ENCODE measurements at regions not wholly inside any gene's neighbourhood (a gene's known extent, or its start where the extent isn't known, plus 50 kb on each side); places are given as distances from the start of the nearest gene placed in this dataset.
A peak's percentile ranks its signal among the peaks of the same experiment; 100 is the strongest.

- in situ Hi-C loops (cut with MboI; ENCODE audit: low sequenced_read_pairs) = no loop called here
- Histone ChIP-seq H3K9me3 (ENCODE audit: control insufficient read depth, insufficient read depth, low read length) (peaks cover 5% of the 10 kb centered on the region), H3K4me1 (ENCODE audit: control insufficient read depth, insufficient read depth, low read length) (no peaks in the 10 kb centered on the region), H3K4ac (ENCODE audit: low read depth, low read length) (no peak overlapping the region), H4K91ac (ENCODE audit: insufficient read depth, low read depth, low read length) (no peak overlapping the region), H3K27me3 (ENCODE audit: control insufficient read depth, insufficient read depth, low read length) (no peaks in the 10 kb centered on the region), H3K56ac (ENCODE audit: extremely low read depth, insufficient read depth, low read length) (no peak overlapping the region), H2AFZ (replicated peaks; ENCODE audit: low read length, poor library complexity) (no peak overlapping the region), H4K8ac (ENCODE audit: low read depth in 2 of 2, low read length in 2 of 2) (no peak overlapping the region), H4K5ac (ENCODE audit: low read depth, low read length) (no peak overlapping the region), H3K14ac (replicated peaks; ENCODE audit: low read depth, low read length) (no peak overlapping the region), H2BK120ac (ENCODE audit: low read depth, low read length) (no peak overlapping the region), H3K27ac (ENCODE audit: insufficient read depth, low read length) (no peak overlapping the region), H3K9ac (ENCODE audit: low read depth, low read length) (no peak overlapping the region), H3K4me3 (ENCODE audit: insufficient read depth, low read depth, low read length) (no peak overlapping the region), H3K9me1 (ENCODE audit: insufficient read depth, low read length) (no peaks in the 10 kb centered on the region), H2AK9ac (replicated peaks; ENCODE audit: low read depth, low read length, poor library complexity) (no peak overlapping the region), H3K23ac (ENCODE audit: low read depth, low read length) (no peak overlapping the region), H3K36me3 (ENCODE audit: control insufficient read depth, insufficient read depth, low read length) (no peaks in the 10 kb centered on the region), H2BK15ac (ENCODE audit: low read depth, low read length) (no peak overlapping the region), H4K20me1 (ENCODE audit: insufficient read depth, low read length) (no peaks in the 10 kb centered on the region), H2BK20ac (ENCODE audit: low read depth, low read length) (no peak overlapping the region), H2AK5ac (ENCODE audit: low read depth, low read length) (no peak overlapping the region), H3K4me2 (ENCODE audit: low read depth, low read length) (no peak overlapping the region), H2BK5ac (ENCODE audit: low read depth, low read length, poor library complexity, severe bottlenecking) (no peak overlapping the region), H3K18ac (ENCODE audit: low read depth, low read length) (peak overlapping the region; percentile 28; the same call in 1 of the 2 replicates), H3K79me1 (ENCODE audit: low read depth in 1 of 2, low read length in 2 of 2) (no peaks in the 10 kb centered on the region)
- intact Hi-C loops (cut with micrococcal nuclease) = no loop called here
- CTCF ChIA-PET = no interaction called here
- DNase-seq (no peak), ATAC-seq (ENCODE audit: low read depth) (no peak)
- POLR2A ChIA-PET (ENCODE audit: unreplicated experiment) = no interaction called here
- BruUV-seq (replicated peaks) = no TSS peak
- dilution Hi-C loops (cut with HindIII; ENCODE audit: low sequenced_read_pairs, unreplicated experiment) = no loop called here
- TF ChIP-seq ELK1 (IDR thresholded peaks at IDR 0.05; ENCODE audit: borderline replicate concordance, low read depth, low read length) (no peak), MXI1 (IDR thresholded peaks at IDR 0.05; ENCODE audit: borderline replicate concordance, low read depth, low read length) (no peak), FOS (IDR thresholded peaks at IDR 0.05; ENCODE audit: low read depth, low read length) (no peak), SMC3 (IDR thresholded peaks at IDR 0.05; ENCODE audit: low read depth, low read length) (no peak), CEBPB (IDR thresholded peaks at IDR 0.05; ENCODE audit: low read depth, low read length) (no peak)
- whole genome bisulfite sequencing, 2 experiments (ENCODE audit: extremely low coverage in 2 of 2, insufficient read length in 1 of 2) = 100% methylated on average over 1 of the region's 2 CpGs; no CpG with 5 or more reads in 1 of the 2 experiments
These were observed 256.1 kb downstream of the SLITRK6 start for GRCh38 chr13:85543144-85543543.

All from IMR-90 (cell line).